ENCODE measurements at regions not wholly inside any gene's neighbourhood (a gene's known extent, or its start where the extent isn't known, plus 50 kb on each side); places are given as distances from the start of the nearest gene placed in this dataset.

DNA sequence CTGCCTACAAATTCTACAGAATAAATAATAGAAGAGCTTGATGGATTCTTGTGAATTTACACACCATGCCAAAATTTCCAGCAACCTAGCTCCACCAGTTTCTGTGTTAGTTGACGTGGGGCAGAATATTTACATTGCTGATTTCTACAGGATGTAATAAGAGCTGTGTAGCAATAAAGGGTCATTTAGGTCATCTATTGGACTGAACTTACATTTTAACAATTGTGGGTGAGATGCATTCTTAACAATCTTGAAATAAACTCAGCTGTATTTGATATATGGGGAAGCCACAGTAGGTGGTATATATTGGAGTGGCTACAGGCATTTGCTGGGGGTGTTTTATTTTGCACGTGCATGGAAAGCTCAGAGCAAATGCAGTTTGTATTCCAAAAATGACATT is 655.3 kb downstream of the IQCM start:
- Histone ChIP-seq H3K4me3 (ENCODE audit: low read length) (no peak overlapping the region), H3K9ac (ENCODE audit: low read length) (no peak overlapping the region), H3K4me1 (ENCODE audit: low read length) (no peaks in the 10 kb centered on the region), H2AFZ (ENCODE audit: low read depth, low read length) (no peak overlapping the region), H3K27ac (ENCODE audit: low read length) (no peak overlapping the region), H3K36me3 (replicated peaks; ENCODE audit: low read depth, low read length) (no peaks in the 10 kb centered on the region), H3K4me2 (ENCODE audit: low read length) (no peak overlapping the region), H3K9me3 (ENCODE audit: insufficient read depth, low read length) (no peaks in the 10 kb centered on the region), H3K27me3 (ENCODE audit: low read depth, low read length) (no peaks in the 10 kb centered on the region), H4K20me1 (ENCODE audit: insufficient read depth, low read length) (no peaks in the 10 kb centered on the region), H3K79me2 (ENCODE audit: low read length) (no peaks in the 10 kb centered on the region)
- TF ChIP-seq EZH2phosphoT487 (IDR thresholded peaks at IDR 0.05; ENCODE audit: low read depth) (no peak), CTCF (IDR thresholded peaks at IDR 0.05; ENCODE audit: low read depth, low read length) (no peak)

GRCh38 chr4:149158817-149159216 is 656.8 kb downstream of the IQCM start:
- no peak overlapping the region for H3K4me3 ChIP-seq (ENCODE audit: low read length)
- no peaks in the 10 kb centered on the region for H3K4me1 ChIP-seq (ENCODE audit: low read length)
- TF ChIP-seq CTCF (IDR thresholded peaks at IDR 0.05; ENCODE audit: low read depth, low read length) (no peak), EZH2phosphoT487 (IDR thresholded peaks at IDR 0.05; ENCODE audit: low read depth) (no peak)
- H3K27me3 ChIP-seq (ENCODE audit: low read depth, low read length): no peaks in the 10 kb centered on the region
- H3K9ac ChIP-seq (ENCODE audit: low read length): no peak overlapping the region
- H3K27ac ChIP-seq (ENCODE audit: low read length): no peak overlapping the region
- no peak overlapping the region for H2AFZ ChIP-seq (ENCODE audit: low read depth, low read length)
- H3K9me3 ChIP-seq (ENCODE audit: insufficient read depth, low read length): no peaks in the 10 kb centered on the region
- no peaks in the 10 kb centered on the region for H3K36me3 ChIP-seq (replicated peaks; ENCODE audit: low read depth, low read length)
- H3K4me2 ChIP-seq (ENCODE audit: low read length): no peak overlapping the region
- H4K20me1 ChIP-seq (ENCODE audit: insufficient read depth, low read length): no peaks in the 10 kb centered on the region
- H3K79me2 ChIP-seq (ENCODE audit: low read length): no peaks in the 10 kb centered on the region

GRCh38 chr4:149145803-149146202 is 669.8 kb downstream of the IQCM start:
- Histone ChIP-seq H3K4me2 (ENCODE audit: low read length) (no peak overlapping the region), H3K9me3 (ENCODE audit: insufficient read depth, low read length) (no peaks in the 10 kb centered on the region), H3K4me1 (ENCODE audit: low read length) (no peaks in the 10 kb centered on the region), H3K27me3 (ENCODE audit: low read depth, low read length) (no peaks in the 10 kb centered on the region), H3K79me2 (ENCODE audit: low read length) (no peaks in the 10 kb centered on the region), H3K27ac (ENCODE audit: low read length) (no peak overlapping the region), H4K20me1 (ENCODE audit: insufficient read depth, low read length) (no peaks in the 10 kb centered on the region), H2AFZ (ENCODE audit: low read depth, low read length) (no peak overlapping the region), H3K36me3 (replicated peaks; ENCODE audit: low read depth, low read length) (no peaks in the 10 kb centered on the region), H3K9ac (ENCODE audit: low read length) (no peak overlapping the region), H3K4me3 (ENCODE audit: low read length) (no peak overlapping the region)
- TF ChIP-seq EZH2phosphoT487 (IDR thresholded peaks at IDR 0.05; ENCODE audit: low read depth) (no peak), CTCF (IDR thresholded peaks at IDR 0.05; ENCODE audit: low read depth, low read length) (no peak)

- H3K4me3 ChIP-seq (ENCODE audit: low read length): no peak overlapping the region
- no peak overlapping the region for H3K27ac ChIP-seq (ENCODE audit: low read length)
- no peaks in the 10 kb centered on the region for H3K36me3 ChIP-seq (replicated peaks; ENCODE audit: low read depth, low read length)
- H3K79me2 ChIP-seq (ENCODE audit: low read length): no peaks in the 10 kb centered on the region
- no peaks in the 10 kb centered on the region for H3K4me1 ChIP-seq (ENCODE audit: low read length)
- TF ChIP-seq CTCF (IDR thresholded peaks at IDR 0.05; ENCODE audit: low read depth, low read length): no peak
- TF ChIP-seq EZH2phosphoT487 (IDR thresholded peaks at IDR 0.05; ENCODE audit: low read depth): no peak
- H4K20me1 ChIP-seq (ENCODE audit: insufficient read depth, low read length): no peaks in the 10 kb centered on the region
- H3K27me3 ChIP-seq (ENCODE audit: low read depth, low read length): no peaks in the 10 kb centered on the region
- H3K9ac ChIP-seq (ENCODE audit: low read length): no peak overlapping the region
- H3K9me3 ChIP-seq (ENCODE audit: insufficient read depth, low read length): no peaks in the 10 kb centered on the region
- H3K4me2 ChIP-seq (ENCODE audit: low read length): no peak overlapping the region
- no peak overlapping the region for H2AFZ ChIP-seq (ENCODE audit: low read depth, low read length)
Observed at GRCh38 chr4:149144060-149144459, 671.6 kb downstream of the IQCM start.

All from OCI-LY3 (cell line).